ENCODE measurements at regions not wholly inside any gene's neighbourhood (a gene's known extent, or its start where the extent isn't known, plus 50 kb on each side); places are given as distances from the start of the nearest gene placed in this dataset.

DNA sequence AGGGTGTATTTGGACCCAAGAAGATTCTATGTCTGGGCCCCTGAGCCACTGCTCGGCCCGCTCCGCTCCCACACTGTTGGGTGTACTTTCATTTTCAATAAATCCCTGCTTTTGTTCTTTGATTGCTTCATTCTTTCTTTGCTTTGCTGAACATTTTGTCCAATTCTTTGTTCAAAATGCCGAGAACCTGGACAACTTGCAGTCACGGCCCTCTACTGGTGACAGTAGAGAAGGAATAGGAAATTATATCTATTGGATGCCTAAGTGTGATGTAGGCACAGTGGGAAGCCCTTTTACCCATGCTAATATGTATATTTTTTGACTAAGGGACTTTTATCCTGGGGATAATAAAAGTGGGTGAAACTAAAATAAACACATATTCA is 340.8 kb downstream of the LRRC3B start:
- intact Hi-C loops (cut with micrococcal nuclease) = no loop called here
- ATAC-seq (ENCODE audit: low read depth) = no peak
- ChIA-PET POLR2A (ENCODE audit: unreplicated experiment) (no interaction called here), CTCF (no interaction called here)
- no peaks in the 10 kb centered on the region for H3K9me1 ChIP-seq (ENCODE audit: insufficient read depth, low read length)
- H4K20me1 ChIP-seq (ENCODE audit: insufficient read depth, low read length) = no peaks in the 10 kb centered on the region
- no peak overlapping the region for H3K14ac ChIP-seq (replicated peaks; ENCODE audit: low read depth, low read length)
- H3K4me1 ChIP-seq (ENCODE audit: control insufficient read depth, insufficient read depth, low read length) = no peaks in the 10 kb centered on the region
- H2BK20ac ChIP-seq (ENCODE audit: low read depth, low read length) = no peak overlapping the region
- H3K23ac ChIP-seq (ENCODE audit: low read depth, low read length) = no peak overlapping the region
- no peaks in the 10 kb centered on the region for H3K36me3 ChIP-seq (ENCODE audit: control insufficient read depth, insufficient read depth, low read length)
- dilution Hi-C loops (cut with HindIII; ENCODE audit: low sequenced_read_pairs, unreplicated experiment) = no loop called here
- H3K9ac ChIP-seq (ENCODE audit: low read depth, low read length) = no peak overlapping the region
- H4K5ac ChIP-seq (ENCODE audit: low read depth, low read length) = no peak overlapping the region
- no peak overlapping the region for H3K56ac ChIP-seq (ENCODE audit: extremely low read depth, insufficient read depth, low read length)
- no peak overlapping the region for H4K8ac ChIP-seq (ENCODE audit: low read depth in 2 of 2, low read length in 2 of 2)
- TF ChIP-seq RFX5 (IDR thresholded peaks at IDR 0.05; ENCODE audit: low read depth, low read length) (no peak), CEBPB (IDR thresholded peaks at IDR 0.05; ENCODE audit: low read depth, low read length) (no peak), BHLHE40 (IDR thresholded peaks at IDR 0.05; ENCODE audit: low read depth, low read length) (no peak), MAZ (IDR thresholded peaks at IDR 0.05; ENCODE audit: borderline replicate concordance, low read depth, low read length) (no peak), NFE2L2 (IDR thresholded peaks at IDR 0.05; ENCODE audit: low read depth, low read length) (no peak), MAFK (IDR thresholded peaks at IDR 0.05; ENCODE audit: low read depth, low read length) (no peak), CHD1 (IDR thresholded peaks at IDR 0.05; ENCODE audit: low read depth, low read length) (no peak)
- TF ChIP-seq, protein P1, sequence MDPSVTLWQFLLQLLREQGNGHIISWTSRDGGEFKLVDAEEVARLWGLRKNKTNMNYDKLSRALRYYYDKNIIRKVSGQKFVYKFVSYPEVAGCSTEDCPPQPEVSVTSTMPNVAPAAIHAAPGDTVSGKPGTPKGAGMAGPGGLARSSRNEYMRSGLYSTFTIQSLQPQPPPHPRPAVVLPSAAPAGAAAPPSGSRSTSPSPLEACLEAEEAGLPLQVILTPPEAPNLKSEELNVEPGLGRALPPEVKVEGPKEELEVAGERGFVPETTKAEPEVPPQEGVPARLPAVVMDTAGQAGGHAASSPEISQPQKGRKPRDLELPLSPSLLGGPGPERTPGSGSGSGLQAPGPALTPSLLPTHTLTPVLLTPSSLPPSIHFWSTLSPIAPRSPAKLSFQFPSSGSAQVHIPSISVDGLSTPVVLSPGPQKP (IDR thresholded peaks at IDR 0.05; ENCODE audit: borderline replicate concordance, low read depth, low read length) = no peak
- TF ChIP-seq, protein P2, sequence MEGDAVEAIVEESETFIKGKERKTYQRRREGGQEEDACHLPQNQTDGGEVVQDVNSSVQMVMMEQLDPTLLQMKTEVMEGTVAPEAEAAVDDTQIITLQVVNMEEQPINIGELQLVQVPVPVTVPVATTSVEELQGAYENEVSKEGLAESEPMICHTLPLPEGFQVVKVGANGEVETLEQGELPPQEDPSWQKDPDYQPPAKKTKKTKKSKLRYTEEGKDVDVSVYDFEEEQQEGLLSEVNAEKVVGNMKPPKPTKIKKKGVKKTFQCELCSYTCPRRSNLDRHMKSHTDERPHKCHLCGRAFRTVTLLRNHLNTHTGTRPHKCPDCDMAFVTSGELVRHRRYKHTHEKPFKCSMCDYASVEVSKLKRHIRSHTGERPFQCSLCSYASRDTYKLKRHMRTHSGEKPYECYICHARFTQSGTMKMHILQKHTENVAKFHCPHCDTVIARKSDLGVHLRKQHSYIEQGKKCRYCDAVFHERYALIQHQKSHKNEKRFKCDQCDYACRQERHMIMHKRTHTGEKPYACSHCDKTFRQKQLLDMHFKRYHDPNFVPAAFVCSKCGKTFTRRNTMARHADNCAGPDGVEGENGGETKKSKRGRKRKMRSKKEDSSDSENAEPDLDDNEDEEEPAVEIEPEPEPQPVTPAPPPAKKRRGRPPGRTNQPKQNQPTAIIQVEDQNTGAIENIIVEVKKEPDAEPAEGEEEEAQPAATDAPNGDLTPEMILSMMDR (conservative IDR thresholded peaks at IDR 0.05; ENCODE audit: low read depth, low read length) = no peak
- BruUV-seq (replicated peaks) = no TSS peak
- no peak overlapping the region for H4K91ac ChIP-seq (ENCODE audit: insufficient read depth, low read depth, low read length)
- no peak for DNase-seq
- H3K4me2 ChIP-seq (ENCODE audit: low read depth, low read length) = no peak overlapping the region
- no peak overlapping the region for H2BK15ac ChIP-seq (ENCODE audit: low read depth, low read length)
- WGBS, 2 experiments (ENCODE audit: extremely low coverage in 2 of 2, insufficient read length in 1 of 2) = no CpG with 5 or more reads among the region's 5 CpGs
- no peak overlapping the region for H2BK5ac ChIP-seq (ENCODE audit: low read depth, low read length, poor library complexity, severe bottlenecking)
- in situ Hi-C loops (cut with MboI; ENCODE audit: low sequenced_read_pairs) = no loop called here
- no peaks in the 10 kb centered on the region for H3K27me3 ChIP-seq (ENCODE audit: control insufficient read depth, insufficient read depth, low read length)
- no peak overlapping the region for H3K27ac ChIP-seq (ENCODE audit: insufficient read depth, low read length)
- H3K4me3 ChIP-seq (ENCODE audit: insufficient read depth, low read depth, low read length) = no peak overlapping the region
- H3K18ac ChIP-seq (ENCODE audit: low read depth, low read length) = no peak overlapping the region
- no peak overlapping the region for H2AK5ac ChIP-seq (ENCODE audit: low read depth, low read length)
- peaks cover 12% of the 10 kb centered on the region; the same call in 1 of the 2 replicates for H3K9me3 ChIP-seq (ENCODE audit: control insufficient read depth, insufficient read depth, low read length)
- H2AK9ac ChIP-seq (replicated peaks; ENCODE audit: low read depth, low read length, poor library complexity) = no peak overlapping the region
- no peaks in the 10 kb centered on the region for H3K79me1 ChIP-seq (ENCODE audit: low read depth in 1 of 2, low read length in 2 of 2)
- H2BK120ac ChIP-seq (ENCODE audit: low read depth, low read length) = no peak overlapping the region
- H2AFZ ChIP-seq (replicated peaks; ENCODE audit: low read length, poor library complexity) = no peak overlapping the region
- no peak overlapping the region for H3K4ac ChIP-seq (ENCODE audit: low read depth, low read length)

Data from IMR-90 (cell line).